Neural progenitor cell (in vitro differentiated cells): ENCODE measurements at regions not wholly inside any gene's neighbourhood (a gene's known extent, or its start where the extent isn't known, plus 50 kb on each side); places are given as distances from the start of the nearest gene placed in this dataset.

ENCODE experiments used
- CTCF ChIP-seq: fragments of 200-600 bp; sonication (generic); IDR thresholded peaks from 2 replicates; pipeline ENCODE4 v1.5.1; 2017; ENCODE audit warnings: antibody characterized with exemption, mild to moderate bottlenecking
- EZH2phosphoT487 ChIP-seq: fragments of 200-600 bp; sonication (generic); IDR thresholded peaks from 2 replicates; pipeline ENCODE4 v1.6.1; 2017; ENCODE audit warnings: antibody characterized with exemption

GRCh38 chr17:53470626-53471025 lies 352.1 kb upstream of the KIF2B start:
- TF ChIP-seq CTCF (no peak), EZH2phosphoT487 (no peak)
